Liver (tissue), 3 donors: ENCODE measurements at regions not wholly inside any gene's neighbourhood (a gene's known extent, or its start where the extent isn't known, plus 50 kb on each side); places are given as distances from the start of the nearest gene placed in this dataset.

ENCODE experiments used
- CTCF ChIP-seq: fragments of 150-350 bp; IDR thresholded peaks from 2 replicates; pipeline ENCODE4 v1.5.1; 2017; ENCODE audit warnings: improper control_type of control experiment, low read depth, low read length; ENCODE audit not compliant: missing input control
- EGR1 ChIP-seq, 2 donors: IDR thresholded peaks; 2 replicates each; pipeline ENCODE4 v1.6.1; 2016 to 2018; ENCODE audit warnings: antibody characterized with exemption in 2 of 2, low read depth in 2 of 2
- GABPA ChIP-seq, 2 donors: IDR thresholded peaks in 1 of 2; conservative IDR thresholded peaks in 1 of 2; 2 replicates each; pipeline ENCODE4 v1.6.1; 2016; ENCODE audit warnings: antibody characterized with exemption in 2 of 2, mild to moderate bottlenecking in 1 of 2, moderate library complexity in 1 of 2
- HNF4G ChIP-seq: IDR thresholded peaks from 2 replicates; pipeline ENCODE4 v1.6.1; 2016; ENCODE audit warnings: antibody characterized with exemption
- JUND ChIP-seq, 2 donors: IDR thresholded peaks; 2 replicates each; pipeline ENCODE4 v1.6.1; 2016; ENCODE audit warnings: antibody characterized with exemption in 2 of 2
- MAX ChIP-seq: IDR thresholded peaks from 2 replicates; pipeline ENCODE4 v1.6.1; 2016; ENCODE audit warnings: antibody characterized with exemption
- RAD21 ChIP-seq, 2 donors: IDR thresholded peaks; 2 replicates each; pipeline ENCODE4 v1.6.1; 2016; ENCODE audit warnings: antibody characterized with exemption in 2 of 2, mild to moderate bottlenecking in 2 of 2
- REST ChIP-seq: IDR thresholded peaks from 2 replicates; pipeline ENCODE4 v1.6.1; 2016; ENCODE audit warnings: antibody characterized with exemption, mild to moderate bottlenecking
- RXRA ChIP-seq, 2 donors: IDR thresholded peaks; 2 replicates each; pipeline ENCODE4 v1.6.1; 2017 to 2018; ENCODE audit warnings: antibody characterized with exemption in 2 of 2, mild to moderate bottlenecking in 1 of 2
- SP1 ChIP-seq: IDR thresholded peaks from 2 replicates; pipeline ENCODE4 v1.6.1; 2018; ENCODE audit warnings: antibody characterized with exemption, mild to moderate bottlenecking
- TAF1 ChIP-seq: conservative IDR thresholded peaks from 2 replicates; pipeline ENCODE4 v1.6.1; 2016; ENCODE audit warnings: antibody characterized with exemption, mild to moderate bottlenecking
- YY1 ChIP-seq: IDR thresholded peaks from 2 replicates; pipeline ENCODE4 v1.6.1; 2016; ENCODE audit warnings: antibody characterized with exemption, mild to moderate bottlenecking
- TF ChIP-seq, protein P1 (sequence below): IDR thresholded peaks from 2 replicates; pipeline ENCODE4 v1.6.1; 2016; ENCODE audit warnings: antibody characterized with exemption
- donor health status: healthy.
- donor health status: healthy.

DNA sequence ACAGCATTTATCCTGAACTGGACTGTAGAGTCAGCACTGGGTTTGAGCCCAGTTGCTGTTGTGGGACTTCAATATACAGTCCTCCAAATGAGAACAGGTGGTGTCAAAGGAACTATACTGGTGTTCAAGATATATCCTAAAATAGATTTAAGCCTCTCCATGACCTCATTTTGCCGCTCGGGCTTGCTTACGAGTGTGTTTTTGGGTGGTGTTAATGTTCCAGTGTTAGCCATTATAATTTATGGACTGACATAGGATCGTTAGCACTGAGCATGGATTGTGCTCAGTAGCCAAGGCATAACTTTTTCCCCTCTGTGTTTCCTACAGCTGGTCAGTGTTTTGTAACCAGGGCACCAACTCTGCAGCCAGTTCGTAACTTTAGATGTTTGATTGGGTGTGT is 306.6 kb downstream of the SPATA31D1 start:
- TF ChIP-seq JUND (IDR thresholded peaks at IDR 0.05) (no peak), SP1 (no peak), CTCF (no peak), TAF1 (no peak), HNF4G (no peak), RAD21 (IDR thresholded peaks at IDR 0.05) (no peak), GABPA (IDR thresholded peaks at IDR 0.05 in 1 of 2, conservative IDR thresholded peaks at IDR 0.05 in 1 of 2) (no peak), MAX (no peak), YY1 (no peak), RXRA (IDR thresholded peaks at IDR 0.05) (no peak), EGR1 (IDR thresholded peaks at IDR 0.05; ENCODE audit: low read depth in 2 of 2) (no peak), REST (no peak)
- TF ChIP-seq, protein P1, sequence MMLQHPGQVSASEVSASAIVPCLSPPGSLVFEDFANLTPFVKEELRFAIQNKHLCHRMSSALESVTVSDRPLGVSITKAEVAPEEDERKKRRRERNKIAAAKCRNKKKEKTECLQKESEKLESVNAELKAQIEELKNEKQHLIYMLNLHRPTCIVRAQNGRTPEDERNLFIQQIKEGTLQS = no peak
